Stimulated activated CD4-positive, alpha-beta T cell treated with anti-CD3 and anti-CD28 coated beads, Interleukin-1b, Interleukin-23, amount 100 ng/mL, for 1 hour (primary cell): ENCODE measurements at regions not wholly inside any gene's neighbourhood (a gene's known extent, or its start where the extent isn't known, plus 50 kb on each side); places are given as distances from the start of the nearest gene placed in this dataset.
A peak's percentile ranks its signal among the peaks of the same experiment; 100 is the strongest.

Source experiments
- DNase-seq, 2 donors: peaks; one replicate each; pipeline ENCODE4 v3.0.0-alpha.2; 2020; ENCODE audit warnings: low read depth in 2 of 2

GRCh38 chr1:235011599-235012435 lies 116.8 kb downstream of the TOMM20 start:
- peak; percentile 69 to 91 for DNase-seq

GRCh38 chr1:235011064-235011598 lies 117.5 kb downstream of the TOMM20 start:
- DNase-seq: peak; percentile 12 to 48

GRCh38 chr1:235009561-235010306 lies 118.9 kb downstream of the TOMM20 start:
- DNase-seq: no peak

- DNase-seq: no peak
Observed at GRCh38 chr1:235009074-235009473, 119.6 kb downstream of the TOMM20 start.

- no peak for DNase-seq
Observed at GRCh38 chr1:235008239-235008638, 120.4 kb downstream of the TOMM20 start.

- no peak for DNase-seq
Observed at GRCh38 chr1:235006816-235007215, 121.8 kb downstream of the TOMM20 start.

GRCh38 chr1:235006132-235006721 lies 122.4 kb downstream of the TOMM20 start:
- no peak for DNase-seq

- no peak for DNase-seq
Observed at GRCh38 chr1:235004840-235005391, 123.7 kb downstream of the TOMM20 start.

- DNase-seq: no peak
Observed at GRCh38 chr1:235004276-235004675, 124.4 kb downstream of the TOMM20 start.

GRCh38 chr1:235002706-235003300 lies 125.8 kb downstream of the TOMM20 start:
- DNase-seq: no peak

GRCh38 chr1:234999513-234999940 lies 129.1 kb downstream of the TOMM20 start:
- DNase-seq: no peak

- no peak for DNase-seq
Observed at GRCh38 chr1:234997896-234998741, 130.5 kb downstream of the TOMM20 start.

- no peak for DNase-seq
Observed at GRCh38 chr1:234997201-234997895, 131.3 kb downstream of the TOMM20 start.

GRCh38 chr1:234996245-234996757 lies 132.3 kb downstream of the TOMM20 start:
- DNase-seq: no peak

- DNase-seq: no peak
Observed at GRCh38 chr1:234994436-234995295, 134.0 kb downstream of the TOMM20 start.

GRCh38 chr1:234992065-234992464 lies 136.6 kb downstream of the TOMM20 start:
- no peak for DNase-seq

- no peak for DNase-seq
Observed at GRCh38 chr1:234990874-234991801, 137.5 kb downstream of the TOMM20 start.

- DNase-seq: no peak
Observed at GRCh38 chr1:234990328-234990675, 138.3 kb downstream of the TOMM20 start.
